Amniotic stem cell (primary cell): ENCODE measurements at regions not wholly inside any gene's neighbourhood (a gene's known extent, or its start where the extent isn't known, plus 50 kb on each side); places are given as distances from the start of the nearest gene placed in this dataset.

ENCODE experiments used
- DNase-seq: peaks from one replicate; lab custom pipeline; 2025; lab: John Stamatoyannopoulos, UW

- DNase-seq: no peak
These were observed 308.2 kb downstream of the ANXA1 start for GRCh38 chr9:73459817-73460216.

DNA sequence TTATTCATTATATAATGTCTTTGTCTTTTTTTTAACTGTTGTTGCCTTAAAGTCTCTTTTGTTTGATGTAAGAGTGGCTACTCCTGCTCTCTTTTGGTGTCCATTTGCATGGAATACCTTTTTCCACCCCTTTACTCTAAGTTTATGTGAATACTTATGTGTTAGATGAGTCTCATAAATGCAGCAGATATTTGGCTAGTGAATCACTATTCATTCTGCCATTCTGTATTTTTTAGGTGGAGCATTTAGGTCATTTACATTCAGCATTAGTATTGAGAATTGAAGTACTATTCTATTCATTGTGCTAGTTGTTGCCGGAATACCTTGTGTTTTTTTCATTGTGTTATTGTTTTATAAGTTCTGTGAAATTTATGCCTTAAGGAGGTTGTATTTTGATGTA, 317.1 kb downstream of the ANXA1 start:
- DNase-seq: no peak

- DNase-seq: no peak
These were observed 319.1 kb downstream of the ANXA1 start for GRCh38 chr9:73470766-73471165.

- DNase-seq: no peak
These were observed 322.4 kb downstream of the ANXA1 start for GRCh38 chr9:73474002-73474600.

DNA sequence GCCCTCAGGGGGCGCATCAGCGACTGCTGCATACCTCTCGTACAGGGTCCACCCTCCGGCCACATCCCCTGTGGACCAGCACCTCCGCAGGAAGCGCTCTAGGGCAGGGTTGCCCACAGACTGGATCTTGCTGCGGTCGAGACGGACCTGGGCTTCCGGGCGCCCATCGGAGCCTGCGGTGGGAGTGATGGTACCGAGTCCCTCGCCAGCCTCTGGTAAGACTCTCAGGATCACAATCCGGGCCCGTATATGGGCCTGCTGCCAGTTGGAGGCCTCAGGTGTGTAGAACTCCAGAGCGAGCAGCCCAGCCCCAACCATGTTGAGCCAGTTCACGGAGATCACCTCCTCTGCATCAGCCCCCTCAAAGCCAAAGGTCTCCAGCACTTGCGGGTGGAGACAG, 323.0 kb downstream of the ANXA1 start:
- DNase-seq: no peak

- DNase-seq: no peak
These were observed 343.2 kb downstream of the ANXA1 start for GRCh38 chr9:73494894-73495293.

DNA sequence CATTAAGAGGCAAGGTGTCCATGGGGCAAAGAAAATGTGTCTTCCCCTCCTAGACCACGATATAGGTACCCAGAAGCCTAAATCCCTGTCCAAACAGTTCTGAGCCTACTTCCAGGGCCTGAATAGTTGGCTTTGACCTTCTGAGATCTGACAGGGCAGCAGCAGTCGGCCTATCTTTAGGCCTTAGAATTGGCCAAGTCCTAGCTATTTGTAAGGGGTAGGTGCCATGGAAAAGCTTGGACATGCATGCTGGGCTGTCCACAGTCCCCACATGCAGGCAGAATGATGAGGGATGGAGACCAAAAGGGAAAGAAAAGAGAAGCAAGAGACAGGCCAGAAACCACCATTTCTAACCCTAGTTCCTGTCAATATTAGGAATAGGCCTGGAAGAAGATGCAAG, 346.1 kb downstream of the ANXA1 start:
- DNase-seq: no peak

DNA sequence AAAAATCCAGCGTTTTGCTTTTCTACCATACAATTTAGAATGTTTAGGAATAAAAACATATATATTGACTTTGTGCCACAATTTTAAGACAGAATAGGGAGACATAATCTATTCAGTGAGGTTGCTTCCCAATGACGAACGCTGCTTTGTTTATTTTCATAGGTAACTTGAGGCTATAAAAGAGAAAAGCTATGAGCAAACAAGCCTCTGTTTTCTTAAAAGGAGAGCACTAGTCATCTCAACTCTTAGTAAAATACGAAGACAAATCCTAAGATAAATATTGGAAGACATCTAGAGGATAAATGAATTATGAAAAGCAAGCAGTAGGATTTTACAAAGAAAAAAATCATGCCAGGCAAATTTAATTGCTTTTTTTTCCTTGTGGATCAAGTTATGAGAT, 363.6 kb downstream of the ANXA1 start:
- no peak for DNase-seq

GRCh38 chr9:73523391-73523790, 371.7 kb downstream of the ANXA1 start:
- no peak for DNase-seq

DNA sequence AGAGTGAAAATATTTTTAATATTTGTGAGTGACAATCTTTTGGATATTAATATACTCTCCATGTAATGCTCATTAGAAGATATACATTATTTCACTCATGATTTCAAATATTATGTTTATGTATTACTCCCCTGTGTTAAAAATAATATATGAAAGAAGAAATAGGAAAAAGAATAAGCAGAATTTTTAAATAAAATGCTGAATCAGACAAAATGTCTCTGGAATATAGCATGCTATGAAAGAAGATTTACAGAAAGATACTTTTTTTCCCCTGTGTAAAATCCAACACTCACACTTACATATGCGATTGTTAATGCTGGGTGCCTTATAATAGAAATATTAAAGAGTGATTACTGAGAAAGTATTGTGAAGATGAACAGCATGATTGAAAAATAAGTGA, 373.7 kb downstream of the ANXA1 start:
- DNase-seq: no peak

DNA sequence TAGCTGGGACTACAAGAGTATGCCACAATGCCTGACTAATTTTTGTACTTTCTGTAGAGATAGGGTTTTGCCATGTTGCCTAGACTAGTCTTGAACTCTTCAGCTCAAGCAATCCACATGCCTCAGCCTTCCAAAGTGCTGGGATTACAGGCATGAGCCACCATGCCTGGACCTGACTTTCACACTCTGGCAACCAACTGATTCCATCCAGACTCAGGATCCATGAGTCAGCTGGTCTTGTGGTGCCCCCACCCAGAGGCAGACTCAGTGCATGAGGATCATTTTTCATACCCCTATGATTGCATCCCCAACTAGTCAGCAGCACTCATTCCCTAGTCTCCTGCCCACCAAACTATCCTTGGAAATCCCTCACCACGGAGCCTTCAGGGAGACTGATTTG, 375.9 kb downstream of the ANXA1 start:
- no peak for DNase-seq

- DNase-seq: no peak
These were observed 377.3 kb downstream of the ANXA1 start for GRCh38 chr9:73528926-73529325.

GRCh38 chr9:73529666-73530065, 378.0 kb downstream of the ANXA1 start:
- no peak for DNase-seq

GRCh38 chr9:73531051-73531532, 379.4 kb downstream of the ANXA1 start:
- DNase-seq: no peak

- no peak for DNase-seq
These were observed 380.0 kb downstream of the ANXA1 start for GRCh38 chr9:73531658-73532057.

DNA sequence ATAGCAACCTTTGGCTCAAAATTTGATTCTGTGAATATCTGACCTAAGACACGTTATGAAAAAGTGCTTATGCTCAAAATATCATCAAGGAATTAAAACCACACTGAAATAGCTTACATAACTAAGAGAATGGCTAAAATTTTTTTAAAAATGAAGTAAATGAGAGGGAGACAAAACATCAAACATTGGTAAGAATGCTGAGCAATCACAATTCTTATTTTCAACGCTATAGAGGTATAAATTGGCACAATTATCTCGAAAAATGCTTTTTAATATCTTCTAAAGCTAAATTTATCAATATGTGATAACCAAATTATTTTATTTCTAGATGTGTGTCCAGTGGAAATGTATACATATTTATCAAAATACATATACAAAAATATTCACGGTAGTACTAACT, 381.3 kb downstream of the ANXA1 start:
- no peak for DNase-seq

- no peak for DNase-seq
These were observed 384.7 kb downstream of the ANXA1 start for GRCh38 chr9:73536403-73536802.

GRCh38 chr9:73537561-73537960, 385.9 kb downstream of the ANXA1 start:
- no peak for DNase-seq

DNA sequence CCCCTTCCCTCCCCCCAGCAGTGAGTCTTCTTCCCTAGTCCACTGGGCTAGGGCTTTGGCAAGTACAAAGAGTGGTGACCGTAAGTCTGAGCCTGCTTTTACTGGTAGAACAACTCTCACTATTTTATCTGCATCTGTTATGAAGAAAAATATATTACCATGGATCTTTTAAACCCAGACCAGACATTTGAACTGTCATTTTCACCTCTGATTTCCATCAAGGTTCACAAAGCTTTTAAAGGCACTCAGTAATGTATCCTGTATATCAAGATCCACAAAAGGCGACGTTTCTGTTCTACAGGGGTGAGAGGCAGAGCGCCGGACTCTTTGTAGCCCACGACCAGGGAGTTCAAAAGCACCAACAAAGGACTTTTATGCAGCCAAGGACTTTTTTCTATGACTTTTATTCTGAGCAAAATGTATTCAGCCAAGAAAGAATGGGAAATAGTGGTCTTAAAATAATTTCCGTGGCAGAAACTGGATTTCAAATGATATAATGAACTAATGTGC, 388.3 kb downstream of the ANXA1 start:
- DNase-seq: no peak

GRCh38 chr9:73541923-73542322, 390.3 kb downstream of the ANXA1 start:
- DNase-seq: no peak

- no peak for DNase-seq
These were observed 392.1 kb downstream of the ANXA1 start for GRCh38 chr9:73543727-73544126.

- DNase-seq: no peak
These were observed 396.5 kb downstream of the ANXA1 start for GRCh38 chr9:73548201-73548600.

GRCh38 chr9:73549991-73550390, 398.3 kb downstream of the ANXA1 start:
- no peak for DNase-seq

- DNase-seq: no peak
These were observed 401.6 kb downstream of the ANXA1 start for GRCh38 chr9:73553295-73553694.
